Kidney (tissue), 13 donors: ENCODE measurements at regions not wholly inside any gene's neighbourhood (a gene's known extent, or its start where the extent isn't known, plus 50 kb on each side); places are given as distances from the start of the nearest gene placed in this dataset.

ENCODE experiments used
- DNase-seq, 5 donors: peaks; one replicate each; pipeline ENCODE4 v3.0.0-alpha.2; 2013 to 2020
- FAIRE-seq: peaks from 2 replicates; lab custom pipeline; 2012; peaks lifted over from hg19 to GRCh38; lab: Jason Lieb, UNC
- H3K27ac ChIP-seq, 2 donors: one replicate each; pipeline ENCODE4 v1.7.0; 2013; ENCODE audit warnings: low read depth in 2 of 2, low read length in 2 of 2, inconsistent platforms in 1 of 2
- H3K27me3 ChIP-seq: one replicate; pipeline ENCODE4 v1.7.1; 2013; ENCODE audit warnings: low read length, inconsistent platforms; ENCODE audit not compliant: control insufficient read depth, insufficient read depth
- H3K36me3 ChIP-seq, 3 donors: one replicate each; pipeline versions ENCODE4 v1.7.0 to v1.7.1; 2013; ENCODE audit warnings: low read length in 3 of 3, control low read depth in 1 of 3, inconsistent platforms in 1 of 3; ENCODE audit not compliant: insufficient read depth in 3 of 3, control insufficient read depth in 2 of 3
- H3K4me1 ChIP-seq, 3 donors: one replicate each; pipeline versions ENCODE4 v1.7.0 to v1.7.1; 2013; ENCODE audit warnings: low read length in 3 of 3, inconsistent platforms in 1 of 3, low read depth in 1 of 3; ENCODE audit not compliant: control insufficient read depth in 2 of 3, insufficient read depth in 2 of 3
- H3K4me3 ChIP-seq, 3 donors: one replicate each; pipeline versions ENCODE4 v1.7.0 to v1.8.1; 2013; ENCODE audit warnings: low read length in 3 of 3, control low read depth in 1 of 3, inconsistent platforms in 1 of 3
- H3K9ac ChIP-seq, 3 donors: one replicate each; pipeline versions ENCODE4 v1.7.0 to v1.7.1; 2013; ENCODE audit warnings: low read length in 3 of 3, control low read depth in 1 of 3, inconsistent platforms in 1 of 3
- H3K9me3 ChIP-seq, 3 donors: one replicate each; pipeline versions ENCODE4 v1.7.0 to v1.7.1; 2013; ENCODE audit warnings: low read length in 3 of 3, control low read depth in 1 of 3, inconsistent platforms in 1 of 3; ENCODE audit not compliant: control insufficient read depth in 2 of 3, insufficient read depth in 1 of 3
- intact Hi-C: fragments of 100-400 bp; cut with DNase I; formaldehyde crosslinking; loops from one replicate; pipeline ENCODE4 v1.11.1; 2022
- TF ChIP-seq, protein P1 (sequence below): IDR thresholded peaks from 3 replicates; pipeline ENCODE4 v1.5.1; 2012; ENCODE audit warnings: mild to moderate bottlenecking, moderate library complexity, borderline replicate concordance; ENCODE audit not compliant: insufficient read depth; ENCODE audit errors: extremely low read depth
- donor health status: control.
- donor health status: control.
- donor health status: control.
- donor health status: control.
- donor health status: control.
- donor health status: DM: yes; HTN: yes; CAD: no.
- donor health status: Normal renal cell carcinoma (clear cell type).

DNA sequence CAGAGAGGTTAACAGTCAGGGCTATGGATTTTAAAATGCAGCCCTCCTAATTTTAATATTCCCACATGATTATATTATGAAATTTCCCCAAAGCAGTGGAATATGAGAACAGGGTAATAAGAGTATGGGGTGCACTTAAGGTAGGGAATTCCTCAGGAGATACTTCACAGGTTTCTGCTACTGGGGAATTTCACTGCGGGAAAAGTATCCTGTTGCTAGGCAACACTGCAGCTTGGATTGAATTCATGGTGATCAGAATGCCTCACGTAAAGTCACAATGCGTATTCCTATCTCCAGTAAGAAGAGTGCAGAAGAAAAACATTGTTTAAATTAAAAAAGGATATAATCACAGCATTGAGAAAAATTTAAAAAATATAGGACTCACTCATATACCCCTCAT is 398.1 kb upstream of the RPS6KA3 start:
- intact Hi-C loops: no loop called here
- Histone ChIP-seq H3K27me3 (peaks cover 2% of the 10 kb centered on the region), H3K27ac (no peak overlapping the region), H3K9me3 (no peaks in the 10 kb centered on the region), H3K4me1 (no peaks in the 10 kb centered on the region), H3K36me3 (no peaks in the 10 kb centered on the region), H3K4me3 (no peak overlapping the region), H3K9ac (no peak overlapping the region)
- FAIRE-seq (no peak), DNase-seq (peak in 2 of 5 donors; percentile 14 to 23)
- TF ChIP-seq, protein P1, sequence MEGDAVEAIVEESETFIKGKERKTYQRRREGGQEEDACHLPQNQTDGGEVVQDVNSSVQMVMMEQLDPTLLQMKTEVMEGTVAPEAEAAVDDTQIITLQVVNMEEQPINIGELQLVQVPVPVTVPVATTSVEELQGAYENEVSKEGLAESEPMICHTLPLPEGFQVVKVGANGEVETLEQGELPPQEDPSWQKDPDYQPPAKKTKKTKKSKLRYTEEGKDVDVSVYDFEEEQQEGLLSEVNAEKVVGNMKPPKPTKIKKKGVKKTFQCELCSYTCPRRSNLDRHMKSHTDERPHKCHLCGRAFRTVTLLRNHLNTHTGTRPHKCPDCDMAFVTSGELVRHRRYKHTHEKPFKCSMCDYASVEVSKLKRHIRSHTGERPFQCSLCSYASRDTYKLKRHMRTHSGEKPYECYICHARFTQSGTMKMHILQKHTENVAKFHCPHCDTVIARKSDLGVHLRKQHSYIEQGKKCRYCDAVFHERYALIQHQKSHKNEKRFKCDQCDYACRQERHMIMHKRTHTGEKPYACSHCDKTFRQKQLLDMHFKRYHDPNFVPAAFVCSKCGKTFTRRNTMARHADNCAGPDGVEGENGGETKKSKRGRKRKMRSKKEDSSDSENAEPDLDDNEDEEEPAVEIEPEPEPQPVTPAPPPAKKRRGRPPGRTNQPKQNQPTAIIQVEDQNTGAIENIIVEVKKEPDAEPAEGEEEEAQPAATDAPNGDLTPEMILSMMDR: no peak

DNA sequence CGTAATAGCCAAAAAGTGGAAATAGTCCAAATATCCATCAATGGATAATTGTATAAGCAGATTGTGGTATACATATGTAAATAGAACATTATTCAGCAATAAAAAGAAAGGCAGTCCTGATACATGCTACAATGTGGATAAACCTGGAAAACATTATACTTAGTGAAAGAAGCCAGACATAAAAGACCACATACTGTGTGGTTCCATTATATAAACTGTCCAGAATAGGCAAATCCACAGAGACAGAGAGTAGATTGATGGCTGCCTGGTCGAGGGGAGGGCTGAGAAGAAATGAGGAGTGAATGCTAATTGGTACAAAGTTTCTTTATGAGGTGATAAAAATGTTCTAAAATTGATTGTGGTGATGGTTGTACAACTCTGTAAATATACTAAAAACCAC is 397.4 kb upstream of the RPS6KA3 start:
- DNase-seq (no peak), FAIRE-seq (no peak)
- Histone ChIP-seq H3K9ac (no peak overlapping the region), H3K27ac (no peak overlapping the region), H3K4me3 (no peak overlapping the region), H3K9me3 (no peaks in the 10 kb centered on the region), H3K27me3 (peaks cover 2% of the 10 kb centered on the region), H3K36me3 (no peaks in the 10 kb centered on the region), H3K4me1 (no peaks in the 10 kb centered on the region)
- TF ChIP-seq, protein P1: no peak
- intact Hi-C loops: no loop called here

DNA sequence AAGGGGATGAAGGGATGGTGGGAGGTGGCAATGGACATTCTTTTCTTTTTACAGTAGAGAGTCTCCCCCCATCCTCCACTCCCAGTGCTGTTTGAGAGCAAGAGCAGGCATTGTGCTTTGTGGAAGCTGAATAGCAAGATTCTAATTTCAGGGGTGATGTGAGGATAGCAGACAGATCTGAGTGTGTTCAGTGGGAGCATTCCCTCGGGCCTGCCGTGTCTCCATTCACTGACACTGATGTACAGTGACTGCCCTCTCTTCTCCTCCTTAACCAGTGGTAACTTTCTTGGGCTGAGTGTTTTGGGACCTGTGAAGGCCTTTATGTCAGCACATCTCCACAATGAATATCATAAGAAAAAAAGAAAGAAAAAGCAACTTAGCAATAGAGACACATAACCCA is 396.6 kb upstream of the RPS6KA3 start:
- DNase-seq (no peak), FAIRE-seq (no peak)
- Histone ChIP-seq H3K27ac (no peak overlapping the region), H3K36me3 (no peaks in the 10 kb centered on the region), H3K9ac (no peak overlapping the region), H3K9me3 (no peaks in the 10 kb centered on the region), H3K4me3 (no peak overlapping the region), H3K27me3 (peaks cover 2% of the 10 kb centered on the region), H3K4me1 (no peaks in the 10 kb centered on the region)
- intact Hi-C loops: no loop called here
- TF ChIP-seq, protein P1: no peak

DNA sequence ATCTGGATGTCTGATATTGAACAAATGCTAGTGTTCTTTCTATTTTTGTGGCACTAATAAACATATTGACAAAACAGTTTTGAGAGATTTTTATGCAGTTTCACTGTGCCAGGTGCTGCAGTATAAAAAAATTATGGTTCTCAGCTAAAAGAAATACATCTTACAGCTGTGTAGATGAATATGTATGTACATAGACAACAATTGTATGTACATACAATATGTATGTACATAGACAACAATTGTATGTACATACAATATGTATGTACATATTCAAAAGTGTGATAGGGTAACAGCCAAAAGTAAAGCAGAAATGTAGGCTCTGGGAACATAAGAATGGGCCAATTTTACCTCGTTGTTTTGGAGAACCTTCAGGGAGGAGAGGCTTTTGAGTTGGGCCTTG is 390.0 kb upstream of the RPS6KA3 start:
- Histone ChIP-seq H3K9ac (no peak overlapping the region), H3K4me1 (no peaks in the 10 kb centered on the region), H3K9me3 (no peaks in the 10 kb centered on the region), H3K27me3 (no peaks in the 10 kb centered on the region), H3K27ac (no peak overlapping the region), H3K36me3 (no peaks in the 10 kb centered on the region), H3K4me3 (no peak overlapping the region)
- TF ChIP-seq, protein P1: no peak
- FAIRE-seq (no peak), DNase-seq (no peak)
- intact Hi-C loops: no loop called here
